Caco-2 (cell line): ENCODE measurements at regions not wholly inside any gene's neighbourhood (a gene's known extent, or its start where the extent isn't known, plus 50 kb on each side); places are given as distances from the start of the nearest gene placed in this dataset.

Experiments
- BruUV-seq: library from RNA; stranded (reverse); fragments of 400-500 nt; replicated peaks from 2 replicates; lab custom pipeline; 2021; lab: Mats Ljungman, UMichigan
- CTCF ChIA-PET: fragments of 300-600 bp; sonication (Branson Sonifier 250); formaldehyde crosslinking; loops from one replicate; lab custom pipeline; 2022; ENCODE audit warnings: antibody characterized with exemption; lab: Charles Lee
- POLR2A ChIA-PET: fragments of 300-600 bp; sonication (Branson Sonifier 250); formaldehyde crosslinking; loops from one replicate; lab custom pipeline; 2022; ENCODE audit warnings: antibody characterized with exemption; lab: Charles Lee
- DNase-seq, 2 experiments: peaks; one replicate each; pipeline versions ENCODE4 v3.0.0 to v3.0.0-alpha.2; 2020 to 2022
- H3K27me3 ChIP-seq: replicated peaks from 2 replicates; pipeline ENCODE4 v1.6.0; 2011; ENCODE audit warnings: low read length; ENCODE audit not compliant: control insufficient read depth, insufficient read depth
- H3K36me3 ChIP-seq: 2 replicates; pipeline ENCODE4 v1.5.1; 2011; ENCODE audit warnings: low read length; ENCODE audit not compliant: control insufficient read depth, insufficient read depth
- H3K4me1 ChIP-seq: fragments of 250-450 bp; sonication (Bioruptor Pico); 2 replicates; pipeline ENCODE4 v1.5.1; 2020; ENCODE audit warnings: mild to moderate bottlenecking
- H3K4me3 ChIP-seq: 2 replicates; pipeline ENCODE4 v1.5.1; 2011; ENCODE audit warnings: low read depth, mild to moderate bottlenecking, control low read depth, low read length
- H3K9me3 ChIP-seq: fragments of 250-450 bp; sonication (Bioruptor Pico); 2 replicates; pipeline ENCODE4 v1.5.1; 2020; ENCODE audit warnings: mild to moderate bottlenecking, moderate library complexity
- H3K27ac Mint-ChIP-seq: one replicate; pipeline ENCODE4 v1.8.0; 2022; ENCODE audit warnings: mixed read lengths; ENCODE audit not compliant: unreplicated experiment
- H3K27me3 Mint-ChIP-seq: one replicate; pipeline ENCODE4 v1.8.0; 2022; ENCODE audit warnings: mixed read lengths; ENCODE audit not compliant: insufficient read depth, unreplicated experiment
- H3K36me3 Mint-ChIP-seq: one replicate; pipeline ENCODE4 v1.8.0; 2022; ENCODE audit warnings: mild to moderate bottlenecking, mixed read lengths; ENCODE audit not compliant: insufficient read depth, unreplicated experiment
- H3K4me1 Mint-ChIP-seq: one replicate; pipeline ENCODE4 v1.8.0; 2022; ENCODE audit warnings: low read depth, mixed read lengths; ENCODE audit not compliant: unreplicated experiment
- H3K4me3 Mint-ChIP-seq: one replicate; pipeline ENCODE4 v1.8.0; 2022; ENCODE audit warnings: mild to moderate bottlenecking, moderate library complexity, mixed read lengths; ENCODE audit not compliant: unreplicated experiment
- H3K9me3 Mint-ChIP-seq: one replicate; pipeline ENCODE4 v1.8.0; 2022; ENCODE audit warnings: mixed read lengths; ENCODE audit not compliant: unreplicated experiment
- intact Hi-C: fragments of 100-400 bp; cut with micrococcal nuclease; formaldehyde crosslinking; loops from one replicate; pipeline ENCODE4 v1.10.0; 2022; ENCODE audit not compliant: unreplicated experiment
- TF ChIP-seq, protein P1 (sequence below), 2 experiments: fragments of 200-600 bp in 1 of 2; IDR thresholded peaks; 1 replicate in 1 of 2; 2 replicates in 1 of 2; pipeline versions ENCODE4 v1.5.1 to v1.8.0; 2011 to 2022; ENCODE audit warnings: antibody characterized with exemption in 1 of 2, control low read depth in 1 of 2, inconsistent platforms in 1 of 2, low read depth in 1 of 2, low read length in 1 of 2, mild to moderate bottlenecking in 1 of 2, moderate library complexity in 1 of 2; ENCODE audit not compliant: insufficient read depth in 1 of 2, severe bottlenecking in 1 of 2, unreplicated experiment in 1 of 2

DNA sequence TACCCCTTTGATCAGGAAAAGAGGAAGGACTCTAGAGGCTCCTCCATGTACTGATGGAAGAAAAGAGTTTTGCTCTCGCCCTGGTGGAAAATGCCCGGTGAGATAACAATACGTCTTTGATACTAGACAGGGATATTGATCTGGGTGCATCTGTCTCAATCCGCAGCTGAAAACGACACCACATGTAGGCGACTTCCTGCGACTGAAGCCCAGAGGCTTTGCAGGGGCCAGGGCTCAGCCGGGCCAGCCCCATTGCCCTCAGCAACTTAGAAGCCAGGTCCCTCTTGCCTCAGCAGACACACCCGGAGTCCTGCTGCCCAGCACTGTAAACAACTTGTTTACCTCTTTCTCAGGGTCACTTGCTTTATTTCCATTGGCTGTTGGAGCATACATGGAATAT, 409.4 kb downstream of the IRS2 start:
- TF ChIP-seq, protein P1, sequence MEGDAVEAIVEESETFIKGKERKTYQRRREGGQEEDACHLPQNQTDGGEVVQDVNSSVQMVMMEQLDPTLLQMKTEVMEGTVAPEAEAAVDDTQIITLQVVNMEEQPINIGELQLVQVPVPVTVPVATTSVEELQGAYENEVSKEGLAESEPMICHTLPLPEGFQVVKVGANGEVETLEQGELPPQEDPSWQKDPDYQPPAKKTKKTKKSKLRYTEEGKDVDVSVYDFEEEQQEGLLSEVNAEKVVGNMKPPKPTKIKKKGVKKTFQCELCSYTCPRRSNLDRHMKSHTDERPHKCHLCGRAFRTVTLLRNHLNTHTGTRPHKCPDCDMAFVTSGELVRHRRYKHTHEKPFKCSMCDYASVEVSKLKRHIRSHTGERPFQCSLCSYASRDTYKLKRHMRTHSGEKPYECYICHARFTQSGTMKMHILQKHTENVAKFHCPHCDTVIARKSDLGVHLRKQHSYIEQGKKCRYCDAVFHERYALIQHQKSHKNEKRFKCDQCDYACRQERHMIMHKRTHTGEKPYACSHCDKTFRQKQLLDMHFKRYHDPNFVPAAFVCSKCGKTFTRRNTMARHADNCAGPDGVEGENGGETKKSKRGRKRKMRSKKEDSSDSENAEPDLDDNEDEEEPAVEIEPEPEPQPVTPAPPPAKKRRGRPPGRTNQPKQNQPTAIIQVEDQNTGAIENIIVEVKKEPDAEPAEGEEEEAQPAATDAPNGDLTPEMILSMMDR (IDR thresholded peaks at IDR 0.05; ENCODE audit: insufficient read depth in 1 of 2, low read depth in 1 of 2, low read length in 1 of 2, severe bottlenecking in 1 of 2, unreplicated experiment in 1 of 2), result no peak
- CTCF ChIA-PET, result no interaction called here
- intact Hi-C loops, result no loop called here
- no peaks in the 10 kb centered on the region for H3K36me3 ChIP-seq
- H3K4me1 Mint-ChIP-seq, result no peaks in the 10 kb centered on the region
- no peaks in the 10 kb centered on the region for H3K27me3 ChIP-seq
- no peaks in the 10 kb centered on the region for H3K27me3 Mint-ChIP-seq
- H3K36me3 Mint-ChIP-seq, result no peaks in the 10 kb centered on the region
- no peak overlapping the region for H3K27ac Mint-ChIP-seq
- H3K9me3 ChIP-seq, result no peaks in the 10 kb centered on the region
- no peak for DNase-seq
- no peak overlapping the region for H3K4me3 ChIP-seq
- no TSS peak for BruUV-seq
- H3K4me1 ChIP-seq, result no peaks in the 10 kb centered on the region
- H3K9me3 Mint-ChIP-seq, result no peaks in the 10 kb centered on the region
- POLR2A ChIA-PET, result no interaction called here
- no peak overlapping the region for H3K4me3 Mint-ChIP-seq

DNA sequence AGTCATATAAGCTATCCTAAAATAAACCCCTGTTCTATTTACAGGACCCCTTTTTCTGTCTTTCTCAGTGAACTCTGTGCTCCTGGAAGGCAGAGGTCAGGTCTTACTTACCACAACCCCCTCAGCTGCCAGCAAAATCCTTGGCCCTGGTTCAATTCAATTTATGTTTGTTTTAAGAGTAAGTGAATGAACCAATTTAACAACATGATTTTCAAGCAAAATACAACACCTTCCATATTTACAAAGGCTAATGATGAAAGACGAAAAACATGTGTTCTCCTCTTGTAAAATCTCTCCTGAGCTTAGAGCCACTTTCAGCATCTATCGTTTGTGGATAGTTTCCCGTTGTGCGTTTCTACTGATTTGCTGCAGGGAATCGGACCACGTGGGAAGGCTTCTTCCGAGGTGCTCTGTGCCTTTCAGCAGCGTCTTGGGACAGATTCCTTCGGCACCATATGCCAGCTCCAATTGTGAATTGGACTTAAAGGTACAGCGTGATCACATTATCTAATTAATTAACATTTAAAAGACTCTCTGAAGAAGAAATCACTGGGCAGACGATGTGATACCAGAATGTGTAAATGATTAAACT, 411.7 kb downstream of the IRS2 start:
- DNase-seq, result no peak
- ChIA-PET CTCF (no interaction called here), POLR2A (no interaction called here)
- H3K36me3 Mint-ChIP-seq, result no peaks in the 10 kb centered on the region
- intact Hi-C loops, result no loop called here
- no peaks in the 10 kb centered on the region for H3K27me3 Mint-ChIP-seq
- Histone ChIP-seq H3K4me3 (no peak overlapping the region), H3K36me3 (no peaks in the 10 kb centered on the region), H3K9me3 (no peaks in the 10 kb centered on the region), H3K4me1 (no peaks in the 10 kb centered on the region), H3K27me3 (no peaks in the 10 kb centered on the region)
- no peaks in the 10 kb centered on the region for H3K9me3 Mint-ChIP-seq
- no TSS peak for BruUV-seq
- H3K27ac Mint-ChIP-seq, result no peak overlapping the region
- no peak overlapping the region for H3K4me3 Mint-ChIP-seq
- no peaks in the 10 kb centered on the region for H3K4me1 Mint-ChIP-seq
- TF ChIP-seq, protein P1 (IDR thresholded peaks at IDR 0.05; ENCODE audit: insufficient read depth in 1 of 2, low read depth in 1 of 2, low read length in 1 of 2, severe bottlenecking in 1 of 2, unreplicated experiment in 1 of 2), result no peak

DNA sequence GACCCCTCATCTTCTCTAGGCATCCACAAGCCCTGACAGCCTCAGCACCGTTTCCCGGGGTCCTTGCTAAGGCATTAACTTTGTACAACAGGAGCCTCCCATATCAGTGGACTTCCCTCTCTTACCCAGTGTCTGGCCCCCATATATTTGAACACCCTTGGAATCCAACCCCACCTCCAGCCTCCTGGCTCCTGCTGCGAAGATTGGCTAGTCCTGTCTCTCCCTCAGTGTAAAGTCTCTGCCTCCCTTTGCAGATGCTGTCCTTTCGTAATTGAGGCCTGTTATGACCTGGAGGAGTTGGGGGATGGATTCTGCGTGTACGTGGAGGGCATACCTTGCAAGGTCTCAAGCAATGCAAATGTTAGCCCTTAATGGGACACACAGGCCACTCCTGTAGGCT, 413.7 kb downstream of the IRS2 start:
- Histone ChIP-seq H3K27me3 (no peaks in the 10 kb centered on the region), H3K4me1 (no peaks in the 10 kb centered on the region), H3K36me3 (no peaks in the 10 kb centered on the region), H3K4me3 (no peak overlapping the region), H3K9me3 (no peaks in the 10 kb centered on the region)
- H3K27me3 Mint-ChIP-seq, result no peaks in the 10 kb centered on the region
- BruUV-seq, result no TSS peak
- H3K4me3 Mint-ChIP-seq, result no peak overlapping the region
- no peak for DNase-seq
- intact Hi-C loops, result no loop called here
- no peak overlapping the region for H3K27ac Mint-ChIP-seq
- TF ChIP-seq, protein P1 (IDR thresholded peaks at IDR 0.05; ENCODE audit: insufficient read depth in 1 of 2, low read depth in 1 of 2, low read length in 1 of 2, severe bottlenecking in 1 of 2, unreplicated experiment in 1 of 2), result no peak
- POLR2A ChIA-PET, result no interaction called here
- no peaks in the 10 kb centered on the region for H3K36me3 Mint-ChIP-seq
- no peaks in the 10 kb centered on the region for H3K4me1 Mint-ChIP-seq
- CTCF ChIA-PET, result no interaction called here
- H3K9me3 Mint-ChIP-seq, result no peaks in the 10 kb centered on the region
